ENCODE measurements at regions not wholly inside any gene's neighbourhood (a gene's known extent, or its start where the extent isn't known, plus 50 kb on each side); places are given as distances from the start of the nearest gene placed in this dataset.

DNA sequence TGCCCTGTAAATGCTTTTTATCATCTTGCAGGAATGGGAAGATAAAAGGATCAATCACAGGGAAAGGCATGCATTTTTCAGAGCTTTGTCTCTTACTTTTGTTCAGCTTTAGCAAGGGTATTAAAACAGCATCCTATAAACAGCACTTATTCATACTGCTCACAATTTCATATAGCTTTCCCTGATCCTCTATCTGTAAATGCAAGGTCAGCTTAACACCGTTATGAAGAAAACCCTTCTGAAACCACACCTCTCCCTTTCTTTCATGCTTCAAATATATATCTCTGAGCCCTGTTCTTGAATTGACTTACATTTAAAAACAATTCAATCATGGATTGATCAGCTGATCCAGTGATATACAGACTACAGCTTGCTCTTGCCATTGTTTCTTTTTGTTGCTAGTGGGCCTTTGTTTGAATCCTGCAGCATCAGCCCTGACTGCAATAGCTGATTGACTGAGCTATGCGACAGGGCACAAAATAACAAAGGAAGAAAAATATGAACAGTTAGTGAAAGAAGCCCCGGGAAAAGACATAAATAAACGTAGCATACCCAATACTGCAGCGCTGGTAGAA lies 795.5 kb upstream of the CDH2 start:
- no peaks in the 10 kb centered on the region for H3K36me3 ChIP-seq
- H3K9me3 ChIP-seq (replicated peaks) = peaks cover 17% of the 10 kb centered on the region
- no peaks in the 10 kb centered on the region for H3K27me3 ChIP-seq (ENCODE audit: low read depth)
- no peaks in the 10 kb centered on the region for H3K4me1 ChIP-seq
- H3K27ac ChIP-seq (replicated peaks) = no peak overlapping the region
- intact Hi-C loops (cut with micrococcal nuclease) = no loop called here
- no peak overlapping the region for H3K4me3 ChIP-seq
- no peak for DNase-seq
- TF ChIP-seq, protein P1, sequence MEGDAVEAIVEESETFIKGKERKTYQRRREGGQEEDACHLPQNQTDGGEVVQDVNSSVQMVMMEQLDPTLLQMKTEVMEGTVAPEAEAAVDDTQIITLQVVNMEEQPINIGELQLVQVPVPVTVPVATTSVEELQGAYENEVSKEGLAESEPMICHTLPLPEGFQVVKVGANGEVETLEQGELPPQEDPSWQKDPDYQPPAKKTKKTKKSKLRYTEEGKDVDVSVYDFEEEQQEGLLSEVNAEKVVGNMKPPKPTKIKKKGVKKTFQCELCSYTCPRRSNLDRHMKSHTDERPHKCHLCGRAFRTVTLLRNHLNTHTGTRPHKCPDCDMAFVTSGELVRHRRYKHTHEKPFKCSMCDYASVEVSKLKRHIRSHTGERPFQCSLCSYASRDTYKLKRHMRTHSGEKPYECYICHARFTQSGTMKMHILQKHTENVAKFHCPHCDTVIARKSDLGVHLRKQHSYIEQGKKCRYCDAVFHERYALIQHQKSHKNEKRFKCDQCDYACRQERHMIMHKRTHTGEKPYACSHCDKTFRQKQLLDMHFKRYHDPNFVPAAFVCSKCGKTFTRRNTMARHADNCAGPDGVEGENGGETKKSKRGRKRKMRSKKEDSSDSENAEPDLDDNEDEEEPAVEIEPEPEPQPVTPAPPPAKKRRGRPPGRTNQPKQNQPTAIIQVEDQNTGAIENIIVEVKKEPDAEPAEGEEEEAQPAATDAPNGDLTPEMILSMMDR (IDR thresholded peaks at IDR 0.05; ENCODE audit: borderline replicate concordance) = no peak

- Histone ChIP-seq H3K4me1 (no peaks in the 10 kb centered on the region), H3K4me3 (no peak overlapping the region), H3K9me3 (replicated peaks) (no peaks in the 10 kb centered on the region), H3K36me3 (no peaks in the 10 kb centered on the region), H3K27me3 (ENCODE audit: low read depth) (no peaks in the 10 kb centered on the region), H3K27ac (replicated peaks) (no peak overlapping the region)
- TF ChIP-seq, protein P1 (IDR thresholded peaks at IDR 0.05; ENCODE audit: borderline replicate concordance) = no peak
- intact Hi-C loops (cut with micrococcal nuclease) = no loop called here
- DNase-seq = no peak
Observed at GRCh38 chr18:28963481-28963880, 786.6 kb upstream of the CDH2 start.

- Histone ChIP-seq H3K4me1 (no peaks in the 10 kb centered on the region), H3K27me3 (ENCODE audit: low read depth) (no peaks in the 10 kb centered on the region), H3K9me3 (replicated peaks) (no peaks in the 10 kb centered on the region), H3K27ac (replicated peaks) (no peak overlapping the region), H3K36me3 (no peaks in the 10 kb centered on the region), H3K4me3 (no peak overlapping the region)
- DNase-seq = no peak
- TF ChIP-seq, protein P1 (IDR thresholded peaks at IDR 0.05; ENCODE audit: borderline replicate concordance) = peak; percentile 49
- intact Hi-C loops (cut with micrococcal nuclease) = no loop called here
Observed at GRCh38 chr18:28961669-28962228, 784.8 kb upstream of the CDH2 start.

DNA sequence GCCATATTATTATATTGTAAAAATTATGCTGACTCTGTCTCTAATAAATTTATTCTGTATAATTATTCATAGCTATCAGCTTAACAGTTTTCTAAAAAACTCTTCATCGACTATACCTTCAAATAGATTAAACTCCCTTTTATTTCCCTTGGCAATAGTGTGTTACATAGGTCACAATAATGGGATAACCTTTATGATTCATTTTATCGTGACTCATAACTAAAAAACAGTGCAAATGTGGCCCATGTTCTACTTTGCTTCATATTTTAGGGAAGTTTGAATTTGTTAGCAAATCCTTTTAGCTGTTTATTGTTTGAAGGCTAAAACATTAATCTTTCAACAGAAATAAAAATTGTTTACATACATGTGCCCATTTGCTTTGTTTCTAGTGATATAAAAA lies 783.2 kb upstream of the CDH2 start:
- TF ChIP-seq, protein P1 (IDR thresholded peaks at IDR 0.05; ENCODE audit: borderline replicate concordance) = no peak
- intact Hi-C loops (cut with micrococcal nuclease) = no loop called here
- H3K4me1 ChIP-seq = no peaks in the 10 kb centered on the region
- H3K9me3 ChIP-seq (replicated peaks) = no peaks in the 10 kb centered on the region
- H3K4me3 ChIP-seq = no peak overlapping the region
- no peak overlapping the region for H3K27ac ChIP-seq (replicated peaks)
- no peak for DNase-seq
- no peaks in the 10 kb centered on the region for H3K27me3 ChIP-seq (ENCODE audit: low read depth)
- H3K36me3 ChIP-seq = no peaks in the 10 kb centered on the region

- Histone ChIP-seq H3K27ac (replicated peaks) (no peak overlapping the region), H3K36me3 (no peaks in the 10 kb centered on the region), H3K4me1 (no peaks in the 10 kb centered on the region), H3K27me3 (ENCODE audit: low read depth) (no peaks in the 10 kb centered on the region), H3K9me3 (replicated peaks) (peaks cover 30% of the 10 kb centered on the region), H3K4me3 (no peak overlapping the region)
- TF ChIP-seq, protein P1 (IDR thresholded peaks at IDR 0.05; ENCODE audit: borderline replicate concordance) = no peak
- no peak for DNase-seq
- intact Hi-C loops (cut with micrococcal nuclease) = no loop called here
Observed at GRCh38 chr18:28952339-28952738, 775.4 kb upstream of the CDH2 start.
